BLaER1 treated with 17β-estradiol and CSF1 and Interleukin-3, amounts not matched to agents 10 nM and 100 nM (cell line): ENCODE measurements at regions not wholly inside any gene's neighbourhood (a gene's known extent, or its start where the extent isn't known, plus 50 kb on each side); places are given as distances from the start of the nearest gene placed in this dataset.

Experiments
- H3K27ac ChIP-seq, 11 experiments: shearing (Covaris generic); formaldehyde crosslinking; 2 replicates each; pipeline ENCODE4 v1.8.1; 2022
- H3K27me3 ChIP-seq, 11 experiments: shearing (Covaris generic); formaldehyde crosslinking; 2 replicates each; pipeline ENCODE4 v1.8.1; 2022
- H3K36me3 ChIP-seq, 11 experiments: shearing (Covaris generic); formaldehyde crosslinking; 2 replicates each; pipeline ENCODE4 v1.8.1; 2022
- H3K4me1 ChIP-seq, 10 experiments: shearing (Covaris generic); formaldehyde crosslinking; 2 replicates each; pipeline ENCODE4 v1.8.1; 2022
- H3K4me2 ChIP-seq, 11 experiments: shearing (Covaris generic); formaldehyde crosslinking; 2 replicates each; pipeline ENCODE4 v1.8.1; 2022
- H3K4me3 ChIP-seq, 10 experiments: shearing (Covaris generic); formaldehyde crosslinking; 2 replicates each; pipeline ENCODE4 v1.8.1; 2022
- H3K9ac ChIP-seq, 11 experiments: shearing (Covaris generic); formaldehyde crosslinking; 2 replicates each; pipeline ENCODE4 v1.8.1; 2022
- H3K9me3 ChIP-seq, 11 experiments: shearing (Covaris generic); formaldehyde crosslinking; replicated peaks in 1 of 11; 2 replicates each; pipeline ENCODE4 v1.8.1; 2022
- H4K20me1 ChIP-seq, 11 experiments: shearing (Covaris generic); formaldehyde crosslinking; 2 replicates each; pipeline ENCODE4 v1.8.1; 2022
- Cebpa-rat ChIP-seq, 11 experiments: shearing (Covaris generic); IDR thresholded peaks; 2 replicates each; pipeline ENCODE4 v1.8.1; 2022

DNA sequence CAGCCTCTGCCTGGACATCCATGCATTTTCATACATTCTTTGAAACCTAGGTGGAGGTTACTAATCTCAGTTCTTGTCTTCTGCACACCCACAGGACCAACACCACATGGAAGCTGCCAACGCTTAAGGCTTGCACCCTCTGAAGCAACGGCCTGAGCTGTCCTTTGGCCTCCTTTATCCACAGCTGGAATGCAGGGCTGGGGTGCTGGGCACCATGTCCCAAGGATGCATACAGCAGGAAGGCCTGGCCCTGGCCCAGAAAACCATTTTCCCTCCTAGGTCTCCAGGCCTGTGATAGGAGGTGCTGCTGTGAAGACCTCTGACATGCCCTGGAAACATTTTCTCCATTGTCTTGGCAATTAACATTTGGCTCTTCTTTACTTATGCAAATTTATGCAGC is 1168.6 kb downstream of the KCNT2 start:
- Histone ChIP-seq H3K4me3 (no peak overlapping the region), H4K20me1 (no peaks in the 10 kb centered on the region), H3K4me2 (no peak overlapping the region), H3K9ac (no peak overlapping the region), H3K27me3 (no peaks in the 10 kb centered on the region), H3K36me3 (no peaks in the 10 kb centered on the region), H3K9me3 (no peaks in the 10 kb centered on the region), H3K27ac (no peak overlapping the region), H3K4me1 (peaks cover 0 to 3% (median 1%) of the 10 kb centered on the region in 10 experiments; a peak in 9 of 20 replicates)
- no peak for TF ChIP-seq Cebpa-rat (IDR thresholded peaks at IDR 0.05)

DNA sequence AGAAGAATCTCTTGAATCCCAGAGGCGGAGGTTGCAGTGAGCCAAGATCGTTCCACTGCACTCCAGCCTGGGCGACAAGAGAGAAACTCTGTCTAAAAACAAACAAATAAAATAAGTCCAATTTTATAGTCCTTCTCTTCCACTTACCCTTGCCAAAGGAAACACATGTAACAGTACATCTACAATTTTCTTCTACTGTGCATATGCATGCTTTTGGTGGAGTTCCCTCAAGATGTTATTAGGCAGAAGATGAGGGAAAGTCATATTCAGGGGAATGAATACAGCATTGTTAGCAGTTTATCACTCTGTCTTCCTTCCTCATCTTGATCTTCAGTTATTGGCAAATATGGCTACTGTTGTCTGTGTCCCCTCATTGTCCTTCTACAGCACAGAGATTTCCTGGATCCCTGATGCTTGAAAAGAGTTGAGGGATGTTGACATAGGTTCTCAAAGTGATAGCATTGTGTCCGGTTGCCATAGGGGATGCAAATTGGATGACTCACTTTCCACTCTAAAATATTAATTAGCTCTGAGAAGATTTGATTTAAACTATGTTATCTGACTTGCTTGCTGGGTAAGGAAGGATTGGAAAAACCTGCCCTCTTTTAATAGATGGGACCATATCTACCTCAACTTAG is 1173.6 kb downstream of the KCNT2 start:
- Histone ChIP-seq H3K4me1 (no peaks in the 10 kb centered on the region), H3K4me2 (no peak overlapping the region), H4K20me1 (no peaks in the 10 kb centered on the region), H3K9ac (no peak overlapping the region), H3K9me3 (no peaks in the 10 kb centered on the region), H3K27ac (no peak overlapping the region), H3K4me3 (no peak overlapping the region), H3K36me3 (no peaks in the 10 kb centered on the region), H3K27me3 (no peaks in the 10 kb centered on the region)
- TF ChIP-seq Cebpa-rat (IDR thresholded peaks at IDR 0.05), result no peak

DNA sequence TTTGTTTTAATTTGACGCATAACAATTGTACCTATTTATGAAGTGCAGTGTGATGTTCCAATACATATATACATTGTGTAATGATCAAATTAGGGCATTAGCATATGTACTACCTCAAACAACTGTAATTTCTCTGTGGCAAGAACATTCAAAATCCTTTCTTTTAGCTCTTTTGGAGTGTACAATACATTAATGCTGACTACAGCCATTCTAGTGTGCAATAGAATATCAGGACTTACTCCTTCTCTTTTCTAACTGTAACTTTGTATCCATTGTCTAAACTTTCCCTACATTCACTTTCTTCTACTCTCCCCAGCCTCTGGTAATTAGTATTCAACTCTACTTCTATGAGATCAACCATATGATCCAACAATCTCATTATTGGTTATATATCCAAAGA is 1177.4 kb downstream of the KCNT2 start:
- Histone ChIP-seq H3K27ac (no peak overlapping the region), H4K20me1 (no peaks in the 10 kb centered on the region), H3K36me3 (no peaks in the 10 kb centered on the region), H3K27me3 (no peaks in the 10 kb centered on the region), H3K4me2 (no peak overlapping the region), H3K4me1 (no peaks in the 10 kb centered on the region), H3K4me3 (no peak overlapping the region), H3K9ac (no peak overlapping the region), H3K9me3 (no peaks in the 10 kb centered on the region)
- TF ChIP-seq Cebpa-rat (IDR thresholded peaks at IDR 0.05), result no peak

DNA sequence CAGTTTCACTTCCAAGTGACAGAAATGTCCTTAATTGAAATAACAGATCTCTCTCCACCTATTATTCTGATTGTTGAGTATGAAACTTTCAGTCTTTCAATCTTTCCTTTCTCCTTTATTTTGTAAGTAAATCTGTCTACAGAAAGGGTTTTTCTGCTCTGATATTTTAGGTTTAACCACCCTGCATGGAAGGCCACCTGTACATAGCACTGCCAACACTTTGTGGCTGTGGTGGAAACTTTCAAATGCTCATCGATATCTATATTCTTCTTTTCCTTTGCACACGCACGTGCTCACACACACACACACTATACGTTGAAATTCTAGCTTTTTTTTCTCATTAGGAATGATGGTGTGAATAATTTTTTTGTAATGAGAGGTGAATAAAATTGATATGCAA is 1179.3 kb downstream of the KCNT2 start:
- H3K4me1 ChIP-seq, result no peaks in the 10 kb centered on the region
- no peaks in the 10 kb centered on the region for H4K20me1 ChIP-seq
- H3K27me3 ChIP-seq, result no peaks in the 10 kb centered on the region
- H3K4me2 ChIP-seq, result no peak overlapping the region
- no peak overlapping the region for H3K4me3 ChIP-seq
- no peak overlapping the region for H3K27ac ChIP-seq
- no peaks in the 10 kb centered on the region for H3K36me3 ChIP-seq
- no peak for TF ChIP-seq Cebpa-rat (IDR thresholded peaks at IDR 0.05)
- H3K9me3 ChIP-seq, result no peaks in the 10 kb centered on the region
- H3K9ac ChIP-seq, result no peak overlapping the region

GRCh38 chr1:195415584-195415983 is 1192.7 kb downstream of the KCNT2 start:
- H4K20me1 ChIP-seq, result no peaks in the 10 kb centered on the region

GRCh38 chr1:195394567-195394966 is 1213.7 kb downstream of the KCNT2 start:
- no peak for TF ChIP-seq Cebpa-rat (IDR thresholded peaks at IDR 0.05)
- Histone ChIP-seq H3K4me2 (no peak overlapping the region), H3K9me3 (no peaks in the 10 kb centered on the region), H3K27me3 (no peaks in the 10 kb centered on the region), H3K4me1 (no peaks in the 10 kb centered on the region), H4K20me1 (no peaks in the 10 kb centered on the region), H3K27ac (no peak overlapping the region), H3K4me3 (no peak overlapping the region), H3K36me3 (no peaks in the 10 kb centered on the region), H3K9ac (no peak overlapping the region)

More at GRCh38 chr1:195415584-195415983, 1192.7 kb downstream of the KCNT2 start:
- Histone ChIP-seq H3K36me3 (no peaks in the 10 kb centered on the region), H3K4me3 (no peak overlapping the region), H3K4me1 (no peaks in the 10 kb centered on the region; a peak in 1 of 20 replicates), H3K9me3 (no peaks in the 10 kb centered on the region), H3K27ac (no peak overlapping the region), H3K9ac (no peak overlapping the region), H3K27me3 (no peaks in the 10 kb centered on the region), H3K4me2 (no peak overlapping the region)
- TF ChIP-seq Cebpa-rat (IDR thresholded peaks at IDR 0.05), result no peak

DNA sequence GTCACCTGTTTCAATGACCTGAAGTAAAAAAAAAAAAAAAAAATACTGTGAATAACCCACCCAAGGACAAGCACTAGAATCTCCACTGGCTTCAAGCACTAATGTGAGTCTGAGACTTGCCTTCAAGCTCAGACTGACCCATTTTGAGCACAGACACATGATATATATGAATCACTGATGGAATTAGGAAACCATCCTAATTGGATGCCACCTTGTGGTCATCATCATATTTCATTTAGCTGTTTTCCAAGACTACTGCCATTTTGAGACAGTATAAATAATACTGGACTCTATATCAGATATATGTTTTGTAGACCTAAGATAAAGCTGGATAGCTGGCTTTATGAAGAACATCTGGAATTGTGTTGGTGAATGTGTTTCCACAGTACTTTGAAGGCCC is 1232.0 kb downstream of the KCNT2 start:
- no peak for TF ChIP-seq Cebpa-rat (IDR thresholded peaks at IDR 0.05)
- Histone ChIP-seq H3K9me3 (no peaks in the 10 kb centered on the region), H3K27ac (no peak overlapping the region), H3K4me3 (no peak overlapping the region), H3K27me3 (no peaks in the 10 kb centered on the region), H3K4me1 (no peaks in the 10 kb centered on the region), H4K20me1 (no peaks in the 10 kb centered on the region), H3K36me3 (no peaks in the 10 kb centered on the region), H3K9ac (no peak overlapping the region), H3K4me2 (no peak overlapping the region)

DNA sequence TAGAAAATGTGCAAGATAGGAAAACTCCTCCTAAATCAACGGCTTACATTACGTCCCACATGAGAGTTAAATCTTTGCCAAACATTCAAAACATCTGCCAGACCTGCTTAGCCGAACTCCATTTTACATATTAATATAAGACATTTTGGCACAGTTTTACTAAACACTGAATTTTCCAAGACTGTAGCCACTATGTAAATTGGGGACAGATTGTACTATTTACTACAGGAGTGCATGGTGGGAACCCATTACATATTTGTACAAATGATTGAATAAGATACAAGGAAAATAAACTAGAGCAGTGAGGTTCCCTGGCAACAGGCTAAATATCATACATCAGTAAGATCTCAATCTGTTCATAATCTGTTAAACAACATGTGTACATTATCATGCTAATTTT is 1234.4 kb downstream of the KCNT2 start:
- no peaks in the 10 kb centered on the region for H4K20me1 ChIP-seq
- H3K9me3 ChIP-seq, result no peaks in the 10 kb centered on the region
- H3K36me3 ChIP-seq, result no peaks in the 10 kb centered on the region
- no peaks in the 10 kb centered on the region for H3K27me3 ChIP-seq
- no peaks in the 10 kb centered on the region for H3K4me1 ChIP-seq
- TF ChIP-seq Cebpa-rat (IDR thresholded peaks at IDR 0.05), result no peak
- no peak overlapping the region for H3K4me3 ChIP-seq
- no peak overlapping the region for H3K9ac ChIP-seq
- no peak overlapping the region for H3K4me2 ChIP-seq
- no peak overlapping the region for H3K27ac ChIP-seq

GRCh38 chr1:195345149-195345548 is 1263.1 kb downstream of the KCNT2 start:
- H3K9me3 ChIP-seq, result no peaks in the 10 kb centered on the region
- no peak overlapping the region for H3K9ac ChIP-seq
- H3K4me3 ChIP-seq, result no peak overlapping the region
- no peaks in the 10 kb centered on the region for H3K36me3 ChIP-seq
- no peaks in the 10 kb centered on the region for H4K20me1 ChIP-seq
- no peak overlapping the region for H3K27ac ChIP-seq
- no peaks in the 10 kb centered on the region for H3K4me1 ChIP-seq
- no peak for TF ChIP-seq Cebpa-rat (IDR thresholded peaks at IDR 0.05)
- H3K4me2 ChIP-seq, result no peak overlapping the region
- H3K27me3 ChIP-seq, result no peaks in the 10 kb centered on the region

DNA sequence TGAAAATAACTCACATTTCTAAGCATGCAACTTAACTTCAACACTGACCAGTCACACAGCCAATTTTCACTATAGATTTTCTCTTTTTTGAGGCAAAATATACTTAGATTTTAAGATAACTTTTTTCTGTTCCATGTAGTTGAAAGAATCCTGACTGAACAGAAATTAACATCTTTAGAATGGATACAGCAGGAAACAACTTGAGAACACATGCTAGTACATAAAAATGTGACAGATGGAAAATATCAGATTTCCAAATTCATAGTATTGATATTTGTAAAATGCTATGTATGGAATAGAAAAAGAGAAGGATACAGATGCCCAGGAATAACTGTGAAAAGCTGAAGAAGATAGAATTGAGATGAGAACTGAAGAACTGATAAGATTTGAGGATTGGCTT is 1270.6 kb downstream of the KCNT2 start:
- no peaks in the 10 kb centered on the region for H4K20me1 ChIP-seq
- H3K4me1 ChIP-seq, result no peaks in the 10 kb centered on the region
- no peaks in the 10 kb centered on the region for H3K27me3 ChIP-seq
- TF ChIP-seq Cebpa-rat (IDR thresholded peaks at IDR 0.05), result no peak
- H3K36me3 ChIP-seq, result no peaks in the 10 kb centered on the region
- H3K27ac ChIP-seq, result no peak overlapping the region
- H3K9ac ChIP-seq, result no peak overlapping the region
- H3K4me2 ChIP-seq, result no peak overlapping the region
- H3K9me3 ChIP-seq, result no peaks in the 10 kb centered on the region
- H3K4me3 ChIP-seq, result no peak overlapping the region
